Upper lobe of left lung (tissue), 6 donors: ENCODE measurements at regions not wholly inside any gene's neighbourhood (a gene's known extent, or its start where the extent isn't known, plus 50 kb on each side); places are given as distances from the start of the nearest gene placed in this dataset.

Experiments
- ATAC-seq, 2 donors: fragments of 200-7000 bp; cut with Tn5 transposase; one replicate each; pipeline ENCODE4 v1.9.1; 2022; ENCODE audit warnings: mild to moderate bottlenecking in 2 of 2, moderate library complexity in 2 of 2; ENCODE audit not compliant: low FRiP score in 2 of 2
- DNase-seq, 2 donors: peaks; one replicate each; pipeline ENCODE4 v3.0.0-alpha.2; 2019 to 2020
- H3K27ac ChIP-seq, 4 donors: fragments of 200-600 bp; sonication (generic); one replicate each; pipeline ENCODE4 v1.5.1; 2016 to 2019
- H3K27me3 ChIP-seq, 4 donors: fragments of 200-600 bp; sonication (generic); one replicate each; pipeline ENCODE4 v1.5.1; 2017 to 2019
- H3K36me3 ChIP-seq, 4 donors: fragments of 200-600 bp; sonication (generic); one replicate each; pipeline ENCODE4 v1.5.1; 2016 to 2019
- H3K4me1 ChIP-seq, 4 donors: fragments of 200-600 bp; sonication (generic); one replicate each; pipeline ENCODE4 v1.5.1; 2018 to 2019
- H3K4me3 ChIP-seq, 4 donors: fragments of 200-600 bp; sonication (generic); one replicate each; pipeline ENCODE4 v1.5.1; 2017 to 2019; ENCODE audit warnings: mild to moderate bottlenecking in 2 of 4, moderate library complexity in 1 of 4
- H3K9me3 ChIP-seq, 4 donors: fragments of 200-600 bp; sonication (generic); one replicate each; pipeline ENCODE4 v1.5.1; 2018 to 2019
- EP300 ChIP-seq, 4 donors: sonication (generic); formaldehyde crosslinking; IDR thresholded peaks; one replicate each; pipeline ENCODE4 v1.5.1; 2017; ENCODE audit warnings: antibody characterized with exemption in 4 of 4, control low read depth in 2 of 4
- POLR2A ChIP-seq, 4 donors: fragments of 450-650 bp; IDR thresholded peaks; one replicate each; pipeline ENCODE4 v1.5.1; 2016 to 2017; ENCODE audit warnings: antibody characterized with exemption in 4 of 4, mild to moderate bottlenecking in 2 of 4
- POLR2AphosphoS5 ChIP-seq, 2 donors: sonication (generic); formaldehyde crosslinking; IDR thresholded peaks; one replicate each; pipeline ENCODE4 v1.5.1; 2017; ENCODE audit warnings: antibody characterized with exemption in 2 of 2
- WGBS, 2 donors: methylation state at CpG; one replicate each; pipeline ENCODE4 v1.1.5; 2017 to 2018; 5-methylcytosine and 5-hydroxymethylcytosine counted together
- TF ChIP-seq, protein P1 (sequence below), 6 experiments: fragments of 450-650 bp in 4 of 6; fragments of 200-600 bp in 2 of 6; sonication (generic) in 2 of 6; IDR thresholded peaks; one replicate each; pipeline ENCODE4 v1.5.1; 2016 to 2019; ENCODE audit warnings: antibody characterized with exemption in 6 of 6
- donor health status: DM: no; HTN: no; CAD: no; lungs with moderate emphysema.
- donor health status: DM: no; HTN: yes; CAD: no; lungs with severe emphysema.

DNA sequence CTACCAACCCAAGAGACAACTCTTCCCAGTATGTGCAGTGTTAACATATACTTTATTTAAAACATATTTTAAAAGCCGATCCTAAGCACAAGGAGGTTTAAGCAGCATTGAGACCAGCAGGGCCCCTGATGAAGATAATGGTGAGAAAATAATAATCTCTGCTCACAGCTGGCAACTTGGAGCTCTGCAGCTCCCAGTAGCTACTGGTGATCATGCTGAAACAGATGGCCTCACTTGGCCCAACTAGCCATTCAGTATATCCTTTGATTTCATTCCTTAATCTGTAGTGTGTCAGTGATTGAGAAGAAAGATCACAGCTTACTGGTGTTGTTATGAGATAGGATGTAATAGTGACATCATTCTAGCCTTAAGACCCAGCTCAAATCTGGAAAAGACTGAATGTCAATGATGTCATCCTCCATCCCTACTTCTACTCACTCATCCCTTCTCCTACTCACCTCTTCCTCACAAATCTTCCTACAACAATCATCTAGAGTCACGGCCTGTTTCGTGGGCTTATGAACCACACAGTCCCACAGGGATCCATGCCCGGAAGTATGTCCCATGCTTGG lies 817.9 kb downstream of the PLA2G4A start:
- no peaks in the 10 kb centered on the region for H3K27me3 ChIP-seq
- DNase-seq (no peak), ATAC-seq (no peak)
- H3K4me3 ChIP-seq, result no peak overlapping the region
- H3K36me3 ChIP-seq, result no peaks in the 10 kb centered on the region
- TF ChIP-seq EP300 (IDR thresholded peaks at IDR 0.05) (no peak), POLR2AphosphoS5 (IDR thresholded peaks at IDR 0.05) (no peak), POLR2A (IDR thresholded peaks at IDR 0.05) (no peak)
- H3K9me3 ChIP-seq, result no peaks in the 10 kb centered on the region
- no peaks in the 10 kb centered on the region for H3K4me1 ChIP-seq
- no peak overlapping the region for H3K27ac ChIP-seq
- 91 to 98% methylated on average over 4 of the region's 4 CpGs for WGBS, 2 donors

DNA sequence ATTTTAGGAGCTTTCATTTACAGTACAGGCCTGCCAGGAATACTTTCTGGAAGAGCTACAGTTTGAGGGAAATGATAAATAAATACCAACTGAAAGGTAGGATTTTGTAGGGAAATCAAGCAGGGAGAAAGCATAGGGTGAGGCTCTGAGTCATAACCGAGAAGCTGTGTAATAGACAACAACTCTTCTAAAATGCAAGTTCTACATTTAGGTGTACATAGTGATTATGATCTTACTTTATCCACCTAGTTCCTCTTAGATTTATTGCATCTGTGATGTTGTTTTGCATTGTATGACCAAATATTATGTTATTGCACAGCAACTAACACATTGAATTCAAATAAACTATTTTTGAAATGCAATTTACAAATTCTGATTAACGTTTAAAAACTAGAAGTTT lies 819.3 kb downstream of the PLA2G4A start:
- Histone ChIP-seq H3K27me3 (no peaks in the 10 kb centered on the region), H3K27ac (no peak overlapping the region), H3K4me3 (no peak overlapping the region), H3K9me3 (no peaks in the 10 kb centered on the region), H3K4me1 (no peaks in the 10 kb centered on the region), H3K36me3 (no peaks in the 10 kb centered on the region)
- ATAC-seq (no peak), DNase-seq (no peak)
- 77 to 79% methylated on average over 2 of the region's 2 CpGs for WGBS, 2 donors
- TF ChIP-seq POLR2AphosphoS5 (IDR thresholded peaks at IDR 0.05), result no peak
- no peak for TF ChIP-seq POLR2A (IDR thresholded peaks at IDR 0.05)
- TF ChIP-seq, protein P1, sequence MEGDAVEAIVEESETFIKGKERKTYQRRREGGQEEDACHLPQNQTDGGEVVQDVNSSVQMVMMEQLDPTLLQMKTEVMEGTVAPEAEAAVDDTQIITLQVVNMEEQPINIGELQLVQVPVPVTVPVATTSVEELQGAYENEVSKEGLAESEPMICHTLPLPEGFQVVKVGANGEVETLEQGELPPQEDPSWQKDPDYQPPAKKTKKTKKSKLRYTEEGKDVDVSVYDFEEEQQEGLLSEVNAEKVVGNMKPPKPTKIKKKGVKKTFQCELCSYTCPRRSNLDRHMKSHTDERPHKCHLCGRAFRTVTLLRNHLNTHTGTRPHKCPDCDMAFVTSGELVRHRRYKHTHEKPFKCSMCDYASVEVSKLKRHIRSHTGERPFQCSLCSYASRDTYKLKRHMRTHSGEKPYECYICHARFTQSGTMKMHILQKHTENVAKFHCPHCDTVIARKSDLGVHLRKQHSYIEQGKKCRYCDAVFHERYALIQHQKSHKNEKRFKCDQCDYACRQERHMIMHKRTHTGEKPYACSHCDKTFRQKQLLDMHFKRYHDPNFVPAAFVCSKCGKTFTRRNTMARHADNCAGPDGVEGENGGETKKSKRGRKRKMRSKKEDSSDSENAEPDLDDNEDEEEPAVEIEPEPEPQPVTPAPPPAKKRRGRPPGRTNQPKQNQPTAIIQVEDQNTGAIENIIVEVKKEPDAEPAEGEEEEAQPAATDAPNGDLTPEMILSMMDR (IDR thresholded peaks at IDR 0.05), result no peak
- TF ChIP-seq EP300 (IDR thresholded peaks at IDR 0.05), result no peak

DNA sequence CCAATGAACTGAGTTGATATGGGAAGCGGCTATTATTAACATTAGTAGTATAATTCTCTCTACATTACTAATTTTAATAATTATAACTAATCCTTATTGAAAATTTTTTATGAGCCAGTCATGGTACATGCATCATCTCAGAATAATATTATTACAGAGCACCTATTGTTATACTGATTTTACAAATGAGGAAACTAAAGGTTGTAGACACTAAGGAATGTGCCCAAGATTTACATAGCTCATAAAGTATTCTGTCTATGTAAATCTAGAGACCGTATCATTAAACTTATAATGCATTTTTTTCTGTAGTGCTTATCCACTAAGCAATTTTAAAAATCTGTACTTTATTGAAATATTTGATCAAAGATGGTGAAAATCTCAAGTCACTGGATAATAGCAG lies 825.9 kb downstream of the PLA2G4A start:
- 75 to 91% methylated on average over 2 of the region's 2 CpGs for WGBS, 2 donors
- Histone ChIP-seq H3K9me3 (peaks cover 0 to 3% (median 0%) of the 10 kb centered on the region in 4 donors), H3K27me3 (no peaks in the 10 kb centered on the region), H3K27ac (no peak overlapping the region), H3K4me3 (no peak overlapping the region), H3K4me1 (no peaks in the 10 kb centered on the region), H3K36me3 (no peaks in the 10 kb centered on the region)
- DNase-seq (no peak), ATAC-seq (no peak)
- TF ChIP-seq, protein P1 (IDR thresholded peaks at IDR 0.05), result no peak
- TF ChIP-seq POLR2AphosphoS5 (IDR thresholded peaks at IDR 0.05) (no peak), EP300 (IDR thresholded peaks at IDR 0.05) (no peak), POLR2A (IDR thresholded peaks at IDR 0.05) (no peak)

DNA sequence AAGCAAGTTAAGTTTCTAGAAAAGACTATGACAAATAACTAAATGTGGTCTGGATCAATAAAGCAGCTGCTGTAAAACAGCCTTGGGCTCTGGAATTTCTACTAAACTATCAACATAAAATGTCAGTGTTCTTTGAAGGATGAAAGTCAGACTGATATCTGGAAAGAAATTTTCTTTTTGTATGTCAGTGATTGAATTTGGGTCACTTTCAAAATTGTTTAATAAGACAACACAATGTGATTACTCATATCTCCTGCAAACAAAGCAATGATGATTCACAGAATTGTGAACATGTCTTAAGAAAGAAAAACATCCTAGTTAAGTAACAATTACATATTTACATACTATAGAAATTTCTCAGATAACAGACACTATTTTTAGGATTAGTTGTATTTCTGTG lies 826.4 kb downstream of the PLA2G4A start:
- no peaks in the 10 kb centered on the region for H3K36me3 ChIP-seq
- H3K27me3 ChIP-seq, result no peaks in the 10 kb centered on the region
- no peaks in the 10 kb centered on the region for H3K4me1 ChIP-seq
- no peak for ATAC-seq
- H3K4me3 ChIP-seq, result no peak overlapping the region
- no peak for DNase-seq
- peaks cover 0 to 3% (median 0%) of the 10 kb centered on the region in 4 donors for H3K9me3 ChIP-seq
- H3K27ac ChIP-seq, result no peak overlapping the region
- no peak for TF ChIP-seq EP300 (IDR thresholded peaks at IDR 0.05)
- no peak for TF ChIP-seq POLR2A (IDR thresholded peaks at IDR 0.05)
- TF ChIP-seq, protein P1 (IDR thresholded peaks at IDR 0.05), result no peak
- no peak for TF ChIP-seq POLR2AphosphoS5 (IDR thresholded peaks at IDR 0.05)

DNA sequence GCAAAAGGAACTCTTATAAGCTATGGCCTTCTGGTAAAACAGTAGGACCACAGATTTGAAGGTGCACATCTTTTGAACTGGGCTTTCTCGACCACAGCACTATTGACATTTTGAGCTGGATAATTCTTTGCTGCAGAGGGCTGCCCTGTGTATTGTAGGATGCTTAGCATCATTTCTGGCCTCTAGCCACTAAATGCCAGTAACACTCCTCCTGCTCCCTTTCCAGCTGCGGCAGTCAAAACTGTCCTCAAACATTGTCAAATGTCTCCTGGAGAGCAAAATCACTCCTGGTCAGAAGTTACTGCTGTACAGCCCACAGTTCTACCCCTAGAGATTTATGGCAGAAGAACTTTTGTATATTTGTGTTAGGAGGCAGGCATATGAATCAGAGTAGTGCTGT lies 836.7 kb downstream of the PLA2G4A start:
- TF ChIP-seq EP300 (IDR thresholded peaks at IDR 0.05), result no peak
- TF ChIP-seq, protein P1 (IDR thresholded peaks at IDR 0.05), result no peak
- no peak for TF ChIP-seq POLR2A (IDR thresholded peaks at IDR 0.05)
- TF ChIP-seq POLR2AphosphoS5 (IDR thresholded peaks at IDR 0.05), result no peak
- Histone ChIP-seq H3K4me3 (no peak overlapping the region), H3K9me3 (no peaks in the 10 kb centered on the region), H3K27me3 (no peaks in the 10 kb centered on the region), H3K36me3 (no peaks in the 10 kb centered on the region), H3K4me1 (no peaks in the 10 kb centered on the region), H3K27ac (no peak overlapping the region)
- ATAC-seq (no peak), DNase-seq (no peak)
- 87 to 89% methylated on average over 2 of the region's 2 CpGs for WGBS, 2 donors
